C4-2B (cell line): ENCODE measurements at regions not wholly inside any gene's neighbourhood (a gene's known extent, or its start where the extent isn't known, plus 50 kb on each side); places are given as distances from the start of the nearest gene placed in this dataset.

Experiments
- H3K27ac ChIP-seq: fragments of 450-650 bp; 2 replicates; pipeline ENCODE4 v1.5.1; 2017
- CTCF ChIP-seq: fragments of 450-650 bp; conservative IDR thresholded peaks from 2 replicates; pipeline ENCODE4 v1.5.1; 2017; ENCODE audit warnings: mild to moderate bottlenecking
- ZFX ChIP-seq: fragments of 450-650 bp; IDR thresholded peaks from 2 replicates; pipeline ENCODE4 v1.6.1; 2017

- TF ChIP-seq ZFX (no peak), CTCF (no peak)
- no peak overlapping the region for H3K27ac ChIP-seq
These were observed 274.3 kb downstream of the BCOR start for GRCh38 chrX:39823424-39823823.

GRCh38 chrX:39823854-39824253 lies 273.9 kb downstream of the BCOR start:
- no peak for TF ChIP-seq CTCF
- no peak for TF ChIP-seq ZFX
- H3K27ac ChIP-seq, result no peak overlapping the region

- no peak overlapping the region for H3K27ac ChIP-seq
- TF ChIP-seq ZFX (no peak), CTCF (no peak)
These were observed 270.8 kb downstream of the BCOR start for GRCh38 chrX:39826813-39827543.

GRCh38 chrX:39827951-39828350 lies 269.8 kb downstream of the BCOR start:
- no peak overlapping the region for H3K27ac ChIP-seq
- no peak for TF ChIP-seq ZFX
- no peak for TF ChIP-seq CTCF

GRCh38 chrX:39828971-39829370 lies 268.8 kb downstream of the BCOR start:
- no peak overlapping the region for H3K27ac ChIP-seq
- TF ChIP-seq CTCF (no peak), ZFX (no peak)

GRCh38 chrX:39829965-39830364 lies 267.8 kb downstream of the BCOR start:
- no peak overlapping the region for H3K27ac ChIP-seq
- TF ChIP-seq ZFX (no peak), CTCF (no peak)

- no peak for TF ChIP-seq ZFX
- no peak for TF ChIP-seq CTCF
- H3K27ac ChIP-seq, result no peak overlapping the region
These were observed 267.3 kb downstream of the BCOR start for GRCh38 chrX:39830414-39830813.
